ENCODE measurements at regions not wholly inside any gene's neighbourhood (a gene's known extent, or its start where the extent isn't known, plus 50 kb on each side); places are given as distances from the start of the nearest gene placed in this dataset.

GRCh38 chr5:6161257-6161656 lies 217.1 kb downstream of the MED10 start:
- Histone ChIP-seq H3K9ac (ENCODE audit: low read depth, low read length) (no peak overlapping the region), H3K27me3 (ENCODE audit: insufficient read depth, low read length, poor library complexity) (no peaks in the 10 kb centered on the region), H3K27ac (ENCODE audit: low read length) (no peak overlapping the region), H3K4me2 (ENCODE audit: insufficient read depth, low read length) (no peak overlapping the region), H3K4me3 (ENCODE audit: low read depth in 1 of 2, low read length in 2 of 2) (no peak overlapping the region), H3K79me2 (ENCODE audit: insufficient read depth, low read length) (no peaks in the 10 kb centered on the region), H2AFZ (ENCODE audit: low read depth, low read length) (no peak overlapping the region), H3K9me3 (ENCODE audit: insufficient read depth, low read length, severe bottlenecking) (no peaks in the 10 kb centered on the region), H3K4me1 (ENCODE audit: insufficient read depth, low read length) (no peaks in the 10 kb centered on the region), H3K36me3 (ENCODE audit: insufficient read depth, low read length) (no peaks in the 10 kb centered on the region), H4K20me1 (ENCODE audit: insufficient read depth, low read length) (no peaks in the 10 kb centered on the region)
- ATAC-seq (ENCODE audit: insufficient read depth, low read depth) (no peak), DNase-seq (no peak)
- TF ChIP-seq CTCF (IDR thresholded peaks at IDR 0.05; ENCODE audit: borderline replicate concordance, extremely low read depth, low read length, poor library complexity, severe bottlenecking) (no peak), EZH2 (IDR thresholded peaks at IDR 0.05; ENCODE audit: borderline replicate concordance, low read depth, low read length, severe bottlenecking) (no peak)

GRCh38 chr5:6159832-6160430 lies 218.4 kb downstream of the MED10 start:
- H3K4me2 ChIP-seq (ENCODE audit: insufficient read depth, low read length), result no peak overlapping the region
- no peak for ATAC-seq (ENCODE audit: insufficient read depth, low read depth)
- TF ChIP-seq EZH2 (IDR thresholded peaks at IDR 0.05; ENCODE audit: borderline replicate concordance, low read depth, low read length, severe bottlenecking), result no peak
- no peak for TF ChIP-seq CTCF (IDR thresholded peaks at IDR 0.05; ENCODE audit: borderline replicate concordance, extremely low read depth, low read length, poor library complexity, severe bottlenecking)
- H3K4me3 ChIP-seq (ENCODE audit: low read depth in 1 of 2, low read length in 2 of 2), result no peak overlapping the region
- H3K79me2 ChIP-seq (ENCODE audit: insufficient read depth, low read length), result no peaks in the 10 kb centered on the region
- no peaks in the 10 kb centered on the region for H4K20me1 ChIP-seq (ENCODE audit: insufficient read depth, low read length)
- no peaks in the 10 kb centered on the region for H3K27me3 ChIP-seq (ENCODE audit: insufficient read depth, low read length, poor library complexity)
- no peaks in the 10 kb centered on the region for H3K36me3 ChIP-seq (ENCODE audit: insufficient read depth, low read length)
- H3K27ac ChIP-seq (ENCODE audit: low read length), result no peak overlapping the region
- no peak overlapping the region for H3K9ac ChIP-seq (ENCODE audit: low read depth, low read length)
- H3K9me3 ChIP-seq (ENCODE audit: insufficient read depth, low read length, severe bottlenecking), result no peaks in the 10 kb centered on the region
- no peak overlapping the region for H2AFZ ChIP-seq (ENCODE audit: low read depth, low read length)
- DNase-seq, result no peak
- H3K4me1 ChIP-seq (ENCODE audit: insufficient read depth, low read length), result no peaks in the 10 kb centered on the region

GRCh38 chr5:6158974-6159831 lies 219.1 kb downstream of the MED10 start:
- TF ChIP-seq EZH2 (IDR thresholded peaks at IDR 0.05; ENCODE audit: borderline replicate concordance, low read depth, low read length, severe bottlenecking), result no peak
- TF ChIP-seq CTCF (IDR thresholded peaks at IDR 0.05; ENCODE audit: borderline replicate concordance, extremely low read depth, low read length, poor library complexity, severe bottlenecking), result no peak
- ATAC-seq (ENCODE audit: insufficient read depth, low read depth) (no peak), DNase-seq (no peak)
- H3K4me2 ChIP-seq (ENCODE audit: insufficient read depth, low read length), result no peak overlapping the region
- H2AFZ ChIP-seq (ENCODE audit: low read depth, low read length), result no peak overlapping the region
- H3K4me1 ChIP-seq (ENCODE audit: insufficient read depth, low read length), result no peaks in the 10 kb centered on the region
- no peaks in the 10 kb centered on the region for H3K27me3 ChIP-seq (ENCODE audit: insufficient read depth, low read length, poor library complexity)
- H3K9ac ChIP-seq (ENCODE audit: low read depth, low read length), result no peak overlapping the region
- no peaks in the 10 kb centered on the region for H3K36me3 ChIP-seq (ENCODE audit: insufficient read depth, low read length)
- H4K20me1 ChIP-seq (ENCODE audit: insufficient read depth, low read length), result no peaks in the 10 kb centered on the region
- no peak overlapping the region for H3K27ac ChIP-seq (ENCODE audit: low read length)
- no peak overlapping the region for H3K4me3 ChIP-seq (ENCODE audit: low read depth in 1 of 2, low read length in 2 of 2)
- H3K79me2 ChIP-seq (ENCODE audit: insufficient read depth, low read length), result no peaks in the 10 kb centered on the region
- no peaks in the 10 kb centered on the region for H3K9me3 ChIP-seq (ENCODE audit: insufficient read depth, low read length, severe bottlenecking)
